GM18508 (cell line): ENCODE measurements at regions not wholly inside any gene's neighbourhood (a gene's known extent, or its start where the extent isn't known, plus 50 kb on each side); places are given as distances from the start of the nearest gene placed in this dataset.

ENCODE experiments used
- ATAC-seq: cut with Tn5 transposase; IDR thresholded peaks from one replicate; pipeline ENCODE4 v1.9.1; 2021; ENCODE audit warnings: moderate number of reproducible peaks; ENCODE audit not compliant: insufficient read depth, unreplicated experiment

GRCh38 chr3:79871656-79872055 lies 103.9 kb upstream of the ROBO1 start:
- no peak for ATAC-seq

DNA sequence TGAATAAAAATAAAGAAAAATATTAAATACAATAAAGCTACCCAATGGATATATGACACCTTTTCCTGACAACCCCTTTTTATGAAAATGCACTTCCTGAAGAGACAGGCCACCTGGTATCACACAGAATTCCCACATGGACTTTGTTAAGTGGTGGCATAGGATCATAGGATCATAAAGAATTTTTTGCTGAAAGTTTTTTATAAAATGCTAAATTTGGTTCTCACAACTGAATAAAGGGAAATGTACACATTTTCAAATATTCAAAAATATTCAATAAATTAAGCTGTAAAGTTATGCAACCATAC lies 102.5 kb upstream of the ROBO1 start:
- no peak for ATAC-seq

GRCh38 chr3:79869461-79870312 lies 101.9 kb upstream of the ROBO1 start:
- ATAC-seq = no peak

GRCh38 chr3:79866162-79866561 lies 98.4 kb upstream of the ROBO1 start:
- ATAC-seq = no peak

- ATAC-seq = no peak
These were observed 96.3 kb upstream of the ROBO1 start for GRCh38 chr3:79864077-79864476.

GRCh38 chr3:79848876-79849275 lies 81.1 kb upstream of the ROBO1 start:
- no peak for ATAC-seq

GRCh38 chr3:79847928-79848327 lies 80.1 kb upstream of the ROBO1 start:
- ATAC-seq = no peak

DNA sequence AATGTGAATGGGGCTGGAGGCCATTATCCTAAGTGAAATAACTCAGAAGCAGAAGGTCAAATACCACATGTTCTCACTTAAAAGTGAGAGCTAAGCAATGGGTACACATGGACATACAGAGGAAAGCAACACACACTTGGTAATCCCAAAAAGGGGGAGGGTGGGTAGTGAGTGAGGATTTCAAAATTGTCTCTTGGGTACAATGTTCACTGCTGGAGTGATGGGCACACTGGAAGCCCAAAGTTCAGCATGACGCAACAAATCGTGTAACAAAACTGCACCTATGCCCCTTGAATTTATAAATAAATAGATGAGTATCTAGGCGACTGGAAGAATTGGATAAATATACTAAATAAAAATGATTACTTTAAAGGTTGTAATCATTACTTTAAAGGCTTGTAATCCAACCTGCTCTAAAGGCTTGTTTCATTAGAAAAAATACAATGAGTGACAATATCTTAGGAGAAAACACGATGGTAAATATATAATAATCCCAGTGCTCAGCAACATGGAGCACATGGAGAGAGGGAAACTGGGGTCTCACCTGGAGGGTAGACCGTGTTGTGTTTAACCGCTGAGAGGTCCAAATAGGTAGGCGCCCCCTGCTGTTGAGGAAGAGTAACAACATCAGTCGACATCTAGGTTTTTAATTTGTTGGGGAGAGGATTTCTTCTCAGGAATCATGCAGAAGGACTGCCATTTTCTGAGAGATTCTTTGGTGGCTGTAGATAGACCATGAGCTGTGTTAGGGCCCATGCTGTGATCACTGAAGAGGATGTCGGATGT lies 78.5 kb upstream of the ROBO1 start:
- ATAC-seq = no peak

DNA sequence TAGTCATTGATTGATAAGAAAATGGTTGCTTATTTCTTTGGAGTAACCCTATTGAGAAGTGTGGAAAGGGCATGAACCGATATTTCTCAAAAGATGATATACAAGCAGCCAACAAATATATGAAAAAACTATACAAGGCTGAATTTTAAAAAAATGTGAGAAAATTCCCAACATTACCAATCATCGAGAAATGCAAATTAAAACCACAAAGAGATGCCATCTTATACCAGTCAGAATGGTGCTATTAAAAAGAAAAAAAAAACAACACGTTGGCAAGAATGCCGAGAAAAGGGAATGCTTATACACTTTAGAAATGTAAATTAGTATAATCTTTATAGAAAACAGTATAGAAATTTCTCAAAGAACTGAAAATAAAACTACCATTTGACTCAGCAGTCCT lies 77.7 kb upstream of the ROBO1 start:
- no peak for ATAC-seq

GRCh38 chr3:79844176-79844575 lies 76.4 kb upstream of the ROBO1 start:
- no peak for ATAC-seq

DNA sequence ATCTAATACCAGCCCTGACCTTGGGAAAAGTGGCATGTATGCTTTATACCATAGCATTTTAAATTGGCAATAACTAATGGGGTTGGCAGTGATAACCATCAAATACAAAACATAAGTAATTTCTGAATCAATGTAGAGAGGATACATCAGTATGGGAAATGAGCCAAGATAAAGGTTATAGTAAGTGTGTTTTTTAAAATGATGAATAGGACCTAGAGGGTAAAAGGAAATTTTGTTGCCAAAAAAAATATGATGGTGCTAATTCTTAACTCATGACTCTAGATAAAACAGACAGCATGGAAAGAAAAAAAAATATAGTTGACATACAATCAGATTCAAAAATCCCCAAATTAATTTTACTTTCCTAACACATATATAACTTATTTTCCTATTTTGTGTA lies 75.4 kb upstream of the ROBO1 start:
- no peak for ATAC-seq

- ATAC-seq = no peak
These were observed 67.9 kb upstream of the ROBO1 start for GRCh38 chr3:79835701-79836100.

DNA sequence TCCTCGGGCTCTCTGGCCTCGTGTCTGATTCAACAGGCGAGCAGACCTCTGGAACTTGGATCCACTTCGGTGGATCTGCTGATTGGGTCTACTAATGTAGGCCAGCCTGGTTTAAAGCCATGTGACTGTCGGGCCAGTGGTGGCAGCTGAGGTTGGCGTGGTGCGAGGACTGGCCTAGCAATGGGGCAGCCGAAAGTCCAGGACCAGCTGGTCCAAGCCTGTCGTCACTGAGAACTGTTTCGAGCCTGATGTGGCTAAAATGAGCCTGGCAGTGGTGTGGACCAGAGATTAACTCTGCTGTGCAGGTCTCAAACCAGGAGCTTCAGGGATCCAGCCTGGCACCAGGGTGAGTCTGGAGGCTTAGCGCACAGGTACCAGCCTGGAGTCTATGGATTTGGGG lies 56.4 kb upstream of the ROBO1 start:
- no peak for ATAC-seq

GRCh38 chr3:79822076-79822475 lies 54.3 kb upstream of the ROBO1 start:
- ATAC-seq = no peak

- no peak for ATAC-seq
These were observed 52.3 kb upstream of the ROBO1 start for GRCh38 chr3:79820089-79820488.

- no peak for ATAC-seq
These were observed 50.2 kb upstream of the ROBO1 start for GRCh38 chr3:79818015-79818414.
